LNCaP clone FGC (cell line): ENCODE measurements at regions not wholly inside any gene's neighbourhood (a gene's known extent, or its start where the extent isn't known, plus 50 kb on each side); places are given as distances from the start of the nearest gene placed in this dataset.

ENCODE experiments used
- DNase-seq: peaks from one replicate; pipeline ENCODE4 v3.0.0-alpha.2; 2011; ENCODE audit warnings: low read depth
- H3K4me3 ChIP-seq: 2 replicates; pipeline ENCODE4 v1.5.1; 2011; ENCODE audit warnings: mild to moderate bottlenecking, low read depth, low read length, control low read depth
- TF ChIP-seq, protein P1 (sequence below): IDR thresholded peaks from 2 replicates; pipeline ENCODE4 v1.5.1; 2012; ENCODE audit warnings: mild to moderate bottlenecking; ENCODE audit not compliant: control insufficient read depth, insufficient read depth; ENCODE audit errors: extremely low read depth

DNA sequence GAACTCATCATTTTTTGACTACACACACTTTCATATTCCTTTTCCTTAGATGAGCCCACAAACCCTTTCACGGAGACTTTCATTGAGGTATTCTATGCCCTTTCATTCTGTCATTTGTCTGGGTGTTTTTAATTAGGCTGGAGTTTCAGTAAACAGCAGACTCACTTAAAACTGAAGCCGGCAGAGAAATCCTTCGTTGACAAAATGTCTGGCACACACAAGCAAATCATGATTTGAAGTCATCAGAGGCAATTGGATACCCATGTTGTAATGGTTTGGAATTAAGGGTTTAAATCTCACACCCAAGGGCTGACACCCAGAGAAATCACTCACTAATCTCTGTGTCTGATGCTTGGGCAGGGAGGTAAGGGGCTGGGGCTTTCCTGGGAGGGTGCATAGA is 127.1 kb downstream of the EHF start:
- TF ChIP-seq, protein P1, sequence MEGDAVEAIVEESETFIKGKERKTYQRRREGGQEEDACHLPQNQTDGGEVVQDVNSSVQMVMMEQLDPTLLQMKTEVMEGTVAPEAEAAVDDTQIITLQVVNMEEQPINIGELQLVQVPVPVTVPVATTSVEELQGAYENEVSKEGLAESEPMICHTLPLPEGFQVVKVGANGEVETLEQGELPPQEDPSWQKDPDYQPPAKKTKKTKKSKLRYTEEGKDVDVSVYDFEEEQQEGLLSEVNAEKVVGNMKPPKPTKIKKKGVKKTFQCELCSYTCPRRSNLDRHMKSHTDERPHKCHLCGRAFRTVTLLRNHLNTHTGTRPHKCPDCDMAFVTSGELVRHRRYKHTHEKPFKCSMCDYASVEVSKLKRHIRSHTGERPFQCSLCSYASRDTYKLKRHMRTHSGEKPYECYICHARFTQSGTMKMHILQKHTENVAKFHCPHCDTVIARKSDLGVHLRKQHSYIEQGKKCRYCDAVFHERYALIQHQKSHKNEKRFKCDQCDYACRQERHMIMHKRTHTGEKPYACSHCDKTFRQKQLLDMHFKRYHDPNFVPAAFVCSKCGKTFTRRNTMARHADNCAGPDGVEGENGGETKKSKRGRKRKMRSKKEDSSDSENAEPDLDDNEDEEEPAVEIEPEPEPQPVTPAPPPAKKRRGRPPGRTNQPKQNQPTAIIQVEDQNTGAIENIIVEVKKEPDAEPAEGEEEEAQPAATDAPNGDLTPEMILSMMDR: no peak
- DNase-seq: no peak
- H3K4me3 ChIP-seq: no peak overlapping the region

DNA sequence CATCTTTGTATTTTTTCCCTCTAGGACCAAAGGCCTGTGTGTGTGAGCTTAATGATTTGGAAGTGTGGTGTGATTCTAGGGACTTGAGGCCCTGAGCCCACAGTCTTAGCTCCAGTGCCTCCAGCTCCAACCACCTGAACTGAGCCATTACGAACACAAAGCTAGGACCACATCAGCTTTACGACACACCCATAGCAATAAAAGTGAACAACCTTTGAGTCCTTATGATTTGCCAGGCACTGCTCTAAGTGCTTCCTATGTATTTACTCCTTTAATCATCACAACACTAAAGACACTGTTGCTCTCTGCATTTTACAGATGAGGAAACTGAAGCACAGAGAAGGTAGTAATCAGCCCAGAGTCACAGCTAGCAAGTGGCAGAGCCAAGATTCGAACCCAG is 126.4 kb downstream of the EHF start:
- DNase-seq: no peak
- TF ChIP-seq, protein P1: no peak
- H3K4me3 ChIP-seq: no peak overlapping the region

DNA sequence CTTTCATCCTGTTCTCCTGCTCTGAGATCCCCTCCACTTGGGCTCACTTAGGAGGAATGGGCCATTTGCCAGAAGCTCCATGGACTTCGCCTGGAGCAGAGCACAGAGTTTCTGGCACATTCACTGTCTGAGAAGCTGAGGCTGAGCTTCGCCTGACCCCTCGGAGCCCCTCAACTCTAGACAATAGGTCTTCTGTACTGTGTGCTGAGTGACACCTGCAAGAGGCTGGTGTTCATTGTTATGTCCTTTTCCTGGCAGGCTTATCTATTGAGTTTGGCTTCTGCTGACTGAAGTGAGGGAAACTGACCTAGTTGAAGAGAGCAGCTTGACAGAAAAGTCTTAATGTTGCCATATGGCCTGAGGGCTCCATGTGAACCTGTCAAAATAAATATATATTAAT is 124.3 kb downstream of the EHF start:
- H3K4me3 ChIP-seq: no peak overlapping the region
- TF ChIP-seq, protein P1: no peak
- DNase-seq: no peak

DNA sequence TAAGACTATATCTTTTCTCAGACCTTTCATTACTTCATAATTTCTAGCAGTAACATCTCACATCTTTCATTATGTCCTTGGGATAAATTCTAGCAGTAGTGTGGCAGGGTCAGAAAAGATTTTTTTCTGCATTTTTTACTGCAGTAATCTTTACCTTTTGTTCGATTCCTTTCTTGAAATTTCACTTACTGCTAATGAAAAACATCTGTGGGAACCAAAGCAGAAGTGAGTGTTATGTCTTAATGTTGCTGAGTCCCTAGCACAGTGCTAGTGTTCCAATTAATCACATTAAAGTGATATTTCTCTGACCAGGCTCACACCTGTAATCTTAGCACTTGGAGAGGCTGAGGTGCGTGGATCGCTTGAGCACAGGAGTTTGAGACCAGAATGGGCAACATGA is 123.6 kb downstream of the EHF start:
- TF ChIP-seq, protein P1: no peak
- DNase-seq: no peak
- no peak overlapping the region for H3K4me3 ChIP-seq

DNA sequence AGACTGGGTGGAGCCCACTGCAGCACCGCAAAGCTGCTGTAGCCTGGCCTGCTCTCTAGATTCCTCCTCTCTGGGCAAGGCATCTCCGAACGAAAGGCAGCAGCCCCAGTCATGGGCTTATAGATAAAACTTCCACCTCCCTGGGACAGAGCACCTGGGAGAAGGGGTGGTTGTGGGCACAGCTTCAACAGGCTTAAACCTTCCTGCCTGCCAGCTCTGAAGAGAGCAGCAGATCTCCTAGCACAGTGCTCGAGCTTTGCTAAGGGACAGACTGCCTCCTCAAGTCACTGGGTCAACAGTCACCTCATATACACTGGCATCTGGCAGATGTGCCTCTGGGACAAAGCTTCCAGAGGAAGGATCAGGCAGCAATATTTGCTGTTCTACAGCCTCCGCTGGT is 117.3 kb downstream of the EHF start:
- TF ChIP-seq, protein P1: no peak
- no peak overlapping the region for H3K4me3 ChIP-seq
- DNase-seq: no peak

DNA sequence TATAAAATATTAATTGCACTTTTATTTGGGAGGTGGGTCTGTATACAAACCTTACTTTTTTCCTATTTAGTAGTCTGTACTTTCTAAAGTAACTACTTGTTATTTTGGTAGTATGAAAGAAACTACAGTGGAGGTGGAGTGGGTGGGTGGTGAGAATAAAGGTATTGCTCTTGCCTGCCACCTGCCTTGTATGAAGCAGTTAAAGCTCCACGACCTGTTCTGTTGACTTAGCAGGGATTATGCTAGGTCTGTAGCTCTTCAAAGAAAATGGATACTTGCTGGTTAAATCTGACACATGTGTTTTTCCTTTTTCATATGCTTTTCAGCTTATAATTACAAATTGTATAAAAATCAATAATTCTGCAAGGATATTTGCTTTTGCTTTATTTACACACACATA is 111.9 kb downstream of the EHF start:
- H3K4me3 ChIP-seq: no peak overlapping the region
- TF ChIP-seq, protein P1: 0 out of 2 replicates have a peak, but pooled peaks have one; percentile 25
- DNase-seq: no peak

DNA sequence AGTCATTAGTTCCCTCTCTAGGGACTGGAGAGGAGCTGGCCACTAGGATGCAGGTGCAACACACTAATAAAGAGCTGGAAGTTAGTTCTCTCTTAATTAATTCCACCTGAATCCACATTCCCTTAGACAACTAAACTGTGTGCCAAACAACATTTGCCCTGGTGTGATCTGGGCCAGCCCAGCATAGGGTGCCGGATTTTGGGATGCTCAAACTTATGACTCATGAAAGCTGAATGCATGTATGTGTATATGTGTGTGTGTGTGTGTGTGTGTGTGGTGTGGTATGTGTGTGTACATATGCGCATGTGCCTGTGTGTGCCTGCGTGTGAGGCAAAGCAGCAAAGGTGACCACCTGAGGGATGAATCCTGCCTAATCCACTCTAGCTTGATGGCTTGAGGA is 110.7 kb downstream of the EHF start:
- H3K4me3 ChIP-seq: no peak overlapping the region
- no peak for DNase-seq
- TF ChIP-seq, protein P1: no peak
